H1 (cell line): ENCODE measurements at regions not wholly inside any gene's neighbourhood (a gene's known extent, or its start where the extent isn't known, plus 50 kb on each side); places are given as distances from the start of the nearest gene placed in this dataset.

Experiments
- CTCF ChIA-PET: fragments of 300-600 bp; sonication (Branson Sonifier 250); formaldehyde crosslinking; loops from one replicate; lab custom pipeline; 2021; ENCODE audit not compliant: partially characterized antibody; lab: Charles Lee
- POLR2A ChIA-PET: fragments of 300-600 bp; sonication (Branson Sonifier 250); formaldehyde crosslinking; loops from one replicate; lab custom pipeline; 2021; ENCODE audit warnings: inconsistent platforms; ENCODE audit not compliant: partially characterized antibody; lab: Charles Lee
- DNase-seq, 2 experiments: peaks; one replicate each; pipeline versions ENCODE4 v3.0.0 to v3.0.0-alpha.2; 2010 to 2022; ENCODE audit warnings: low spot score in 2 of 2, low read depth in 1 of 2, mixed read lengths in 1 of 2
- FAIRE-seq: peaks from 2 replicates; lab custom pipeline; 2011; peaks lifted over from hg19 to GRCh38; lab: Jason Lieb, UNC
- H2AFZ ChIP-seq: 2 replicates; pipeline ENCODE4 v1.8.1; 2012; ENCODE audit warnings: low read length, inconsistent platforms
- H2AK5ac ChIP-seq: 2 replicates; pipeline ENCODE4 v1.6.1; 2013; ENCODE audit warnings: low read depth, low read length
- H2BK120ac ChIP-seq: replicated peaks from 2 replicates; pipeline ENCODE3; 2013; ENCODE audit warnings: low read depth, low read length, inconsistent platforms
- H2BK12ac ChIP-seq: 2 replicates; pipeline ENCODE4 v1.6.1; 2013; ENCODE audit warnings: low read depth, low read length
- H2BK15ac ChIP-seq: 2 replicates; pipeline ENCODE4 v1.6.1; 2013; ENCODE audit warnings: low read length
- H2BK20ac ChIP-seq: 2 replicates; pipeline ENCODE4 v1.6.1; 2013; ENCODE audit warnings: low read length
- H2BK5ac ChIP-seq: 2 replicates; pipeline ENCODE4 v1.6.1; 2013; ENCODE audit warnings: low read depth, low read length
- H3K14ac ChIP-seq: 2 replicates; pipeline ENCODE4 v1.6.1; 2013; ENCODE audit warnings: inconsistent platforms; ENCODE audit not compliant: insufficient read length
- H3K18ac ChIP-seq: 2 replicates; pipeline ENCODE4 v1.6.1; 2013; ENCODE audit warnings: low read length; ENCODE audit errors: extremely low read depth
- H3K23ac ChIP-seq: 2 replicates; pipeline ENCODE4 v1.6.1; 2013; ENCODE audit warnings: inconsistent platforms; ENCODE audit not compliant: insufficient read length
- H3K23me2 ChIP-seq: 2 replicates; pipeline ENCODE4 v1.6.1; 2013; ENCODE audit warnings: low read depth, low read length
- H3K27ac ChIP-seq: 2 replicates; pipeline ENCODE4 v1.6.1; 2011; ENCODE audit warnings: low read depth, low read length, inconsistent platforms
- H3K27me3 ChIP-seq, 4 experiments: replicated peaks in 1 of 4; 1 replicate in 1 of 4; 2 replicates in 3 of 4; pipeline versions ENCODE4 v1.6.1 to v1.8.1; 2011 to 2013; ENCODE audit warnings: low read length in 3 of 4, mild to moderate bottlenecking in 3 of 4, inconsistent platforms in 2 of 4, mixed read lengths in 2 of 4, moderate library complexity in 1 of 4; ENCODE audit not compliant: control insufficient read depth in 3 of 4, insufficient read depth in 3 of 4; ENCODE audit errors: extremely low read depth in 1 of 4
- H3K36me3 ChIP-seq, 4 experiments: 2 replicates each; pipeline versions ENCODE4 v1.6.1 to v1.8.1; 2011 to 2013; ENCODE audit warnings: mild to moderate bottlenecking in 4 of 4, low read length in 3 of 4, moderate library complexity in 2 of 4, control low read depth in 1 of 4, inconsistent platforms in 1 of 4; ENCODE audit not compliant: insufficient read depth in 4 of 4, control insufficient read depth in 2 of 4
- H3K4ac ChIP-seq: replicated peaks from 2 replicates; pipeline ENCODE3; 2013; ENCODE audit warnings: low read length, low read depth, mixed read lengths, inconsistent platforms; ENCODE audit not compliant: insufficient read length
- H3K4me1 ChIP-seq, 4 experiments: replicated peaks in 1 of 4; 1 replicate in 1 of 4; 2 replicates in 3 of 4; pipeline versions ENCODE4 v1.6.1 to v1.8.1; 2011 to 2013; ENCODE audit warnings: low read length in 3 of 4, inconsistent platforms in 2 of 4, mixed read lengths in 1 of 4; ENCODE audit not compliant: insufficient read depth in 4 of 4, control insufficient read depth in 3 of 4
- H3K4me2 ChIP-seq, 2 experiments: 2 replicates each; pipeline versions ENCODE4 v1.6.1 to v1.8.1; 2011 to 2013; ENCODE audit warnings: low read depth in 2 of 2, low read length in 2 of 2, control low read depth in 1 of 2, inconsistent platforms in 1 of 2, mild to moderate bottlenecking in 1 of 2; ENCODE audit not compliant: insufficient read depth in 1 of 2
- H3K4me3 ChIP-seq, 4 experiments: fragments of 200-600, 300-600 bp in 1 of 4; sonication (generic), shearing (Covaris generic), sonication (Bioruptor Twin) in 1 of 4; 2 replicates each; pipeline versions ENCODE4 v1.5.1 to v1.8.1; 2011 to 2016; ENCODE audit warnings: low read length in 4 of 4, low read depth in 3 of 4, control low read depth in 2 of 4, inconsistent platforms in 2 of 4, mild to moderate bottlenecking in 2 of 4, mixed read lengths in 1 of 4, moderate library complexity in 1 of 4; ENCODE audit not compliant: insufficient read depth in 2 of 4; ENCODE audit errors: extremely low read depth in 1 of 4
- H3K56ac ChIP-seq: replicated peaks from 2 replicates; pipeline ENCODE3; 2013; ENCODE audit warnings: low read depth, mild to moderate bottlenecking, mixed read lengths, low read length, inconsistent platforms; ENCODE audit not compliant: insufficient read length
- H3K79me1 ChIP-seq: 2 replicates; pipeline ENCODE4 v1.6.1; 2013; ENCODE audit warnings: low read depth, low read length, control low read depth
- H3K79me2 ChIP-seq, 2 experiments: 2 replicates each; pipeline versions ENCODE4 v1.6.1 to v1.8.1; 2012 to 2013; ENCODE audit warnings: low read length in 2 of 2, mild to moderate bottlenecking in 2 of 2, inconsistent platforms in 1 of 2; ENCODE audit not compliant: insufficient read depth in 2 of 2, control insufficient read depth in 1 of 2
- H3K9ac ChIP-seq, 4 experiments: replicated peaks in 1 of 4; 1 replicate in 1 of 4; 2 replicates in 3 of 4; pipeline versions ENCODE4 v1.6.1 to v1.8.1; 2011 to 2013; ENCODE audit warnings: low read depth in 3 of 4, low read length in 3 of 4, control low read depth in 2 of 4, mild to moderate bottlenecking in 2 of 4, moderate library complexity in 2 of 4, inconsistent platforms in 1 of 4; ENCODE audit errors: extremely low read depth in 1 of 4
- H3K9me3 ChIP-seq, 2 experiments: 2 replicates each; pipeline versions ENCODE4 v1.6.1 to v1.8.1; 2012 to 2013; ENCODE audit warnings: mild to moderate bottlenecking in 2 of 2, moderate library complexity in 2 of 2, control low read depth in 1 of 2, inconsistent platforms in 1 of 2, low read depth in 1 of 2, low read length in 1 of 2, mixed read lengths in 1 of 2; ENCODE audit not compliant: insufficient read depth in 2 of 2
- H4K20me1 ChIP-seq, 2 experiments: replicated peaks in 1 of 2; 2 replicates each; pipeline versions ENCODE3 to v1.8.1; 2011 to 2013; ENCODE audit warnings: inconsistent platforms in 2 of 2, low read length in 2 of 2, mild to moderate bottlenecking in 1 of 2; ENCODE audit not compliant: insufficient read depth in 2 of 2, control insufficient read depth in 1 of 2
- H4K5ac ChIP-seq: 2 replicates; pipeline ENCODE4 v1.6.1; 2013; ENCODE audit warnings: low read length, low read depth, mixed read lengths, inconsistent platforms; ENCODE audit not compliant: insufficient read length
- H4K8ac ChIP-seq: 2 replicates; pipeline ENCODE4 v1.8.0; 2013; ENCODE audit warnings: mild to moderate bottlenecking, moderate library complexity, low read length, inconsistent platforms; ENCODE audit not compliant: insufficient read depth; ENCODE audit errors: extremely low read depth
- H4K91ac ChIP-seq: replicated peaks from 2 replicates; pipeline ENCODE3; 2013; ENCODE audit warnings: low read length, mixed read lengths, inconsistent platforms; ENCODE audit not compliant: insufficient read length
- ATF3 ChIP-seq: IDR thresholded peaks from 2 replicates; pipeline ENCODE4 v1.6.1; 2011; ENCODE audit warnings: low read depth, mild to moderate bottlenecking, low read length; ENCODE audit not compliant: insufficient read depth
- BACH1 ChIP-seq: IDR thresholded peaks from 2 replicates; pipeline ENCODE4 v1.6.1; 2012; ENCODE audit warnings: low read length, improper control_type of control experiment
- CBX5 ChIP-seq: fragments of 300-800, 300-1000 bp; sonication (generic); IDR thresholded peaks from 2 replicates; pipeline ENCODE4 v1.7.1; 2016; ENCODE audit warnings: antibody characterized with exemption, low read length, low read depth
- CEBPB ChIP-seq: IDR thresholded peaks from 2 replicates; pipeline ENCODE4 v1.6.1; 2012; ENCODE audit warnings: low read depth, low read length
- CHD1 ChIP-seq: IDR thresholded peaks from 2 replicates; pipeline ENCODE4 v1.6.1; 2012; ENCODE audit warnings: low read depth, low read length, improper control_type of control experiment
- CREB1 ChIP-seq: IDR thresholded peaks from 2 replicates; pipeline ENCODE4 v1.6.1; 2012; ENCODE audit warnings: inconsistent platforms
- EP300 ChIP-seq, 2 experiments: IDR thresholded peaks; 1 replicate in 1 of 2; 2 replicates in 1 of 2; pipeline ENCODE4 v1.6.1; 2011 to 2012; ENCODE audit warnings: low read depth in 2 of 2, low read length in 2 of 2, mild to moderate bottlenecking in 2 of 2, borderline replicate concordance in 1 of 2, inconsistent platforms in 1 of 2, moderate library complexity in 1 of 2
- GTF2F1 ChIP-seq: IDR thresholded peaks from 2 replicates; pipeline ENCODE4 v1.6.1; 2012; ENCODE audit warnings: low read depth, low read length, improper control_type of control experiment, borderline replicate concordance
- JUND ChIP-seq: IDR thresholded peaks from 2 replicates; pipeline ENCODE4 v1.6.1; 2011; ENCODE audit warnings: mild to moderate bottlenecking, improper control_type of control experiment, low read length
- PHF8 ChIP-seq: fragments of 200-600 bp; sonication (generic); conservative IDR thresholded peaks from 2 replicates; pipeline ENCODE4 v1.7.1; 2012; ENCODE audit warnings: low read depth, mild to moderate bottlenecking, inconsistent platforms, low read length, moderate library complexity
- RXRA ChIP-seq: IDR thresholded peaks from 2 replicates; pipeline ENCODE4 v1.6.1; 2011; ENCODE audit warnings: low read depth, mild to moderate bottlenecking, low read length, moderate library complexity; ENCODE audit not compliant: insufficient read depth
- SAP30 ChIP-seq: fragments of 300-600 bp; sonication (generic); IDR thresholded peaks from 2 replicates; pipeline ENCODE4 v1.7.1; 2012; ENCODE audit warnings: low read length, moderate library complexity, mild to moderate bottlenecking, inconsistent platforms; ENCODE audit not compliant: insufficient read depth, insufficient replicate concordance
- SIRT6 ChIP-seq: IDR thresholded peaks from one replicate; pipeline ENCODE4 v1.7.1; 2012; ENCODE audit warnings: low read length, inconsistent platforms
- SUZ12 ChIP-seq: fragments of 200-600 bp; sonication (generic); IDR thresholded peaks from 2 replicates; pipeline ENCODE4 v1.6.1; 2012; ENCODE audit warnings: mild to moderate bottlenecking, inconsistent platforms, low read length, moderate library complexity, mixed read lengths
- TEAD4 ChIP-seq: IDR thresholded peaks from 2 replicates; pipeline ENCODE4 v1.6.1; 2012; ENCODE audit warnings: low read depth, low read length, inconsistent platforms, mixed read lengths
- ZNF274 ChIP-seq: IDR thresholded peaks from 2 replicates; pipeline ENCODE4 v1.7.0; 2012; ENCODE audit warnings: low read length, borderline replicate concordance; ENCODE audit errors: extremely low read depth
- WGBS, 2 experiments: shearing (Covaris generic) in 1 of 2; methylation state at CpG; one replicate each; pipeline versions ENCODE4 v1.1.6 to v1.1.7; 2013 to 2015; ENCODE audit warnings: low lambda C conversion rate in 2 of 2, mixed read lengths in 2 of 2, inconsistent platforms in 1 of 2, low coverage in 1 of 2, missing lambda C conversion rate in 1 of 2; ENCODE audit not compliant: insufficient replicate concordance in 2 of 2, insufficient coverage in 1 of 2, insufficient read length in 1 of 2; ENCODE audit errors: extremely low coverage in 1 of 2, missing lambda C conversion rate in 1 of 2; 5-methylcytosine and 5-hydroxymethylcytosine counted together

- FAIRE-seq (no peak), DNase-seq (no peak)
- no peak overlapping the region for H2BK5ac ChIP-seq
- no peaks in the 10 kb centered on the region for H4K20me1 ChIP-seq
- no peaks in the 10 kb centered on the region for H3K9me3 ChIP-seq
- 81% methylated on average over 2 of the region's 2 CpGs; no CpG with 5 or more reads in 1 of the 2 experiments for WGBS, 2 experiments
- H3K14ac ChIP-seq = no peak overlapping the region
- H3K27me3 ChIP-seq = no peaks in the 10 kb centered on the region
- ChIA-PET CTCF (no interaction called here), POLR2A (no interaction called here)
- H3K9ac ChIP-seq = no peak overlapping the region
- no peak overlapping the region for H3K23ac ChIP-seq
- no peak overlapping the region for H3K4me2 ChIP-seq
- H2BK20ac ChIP-seq = no peak overlapping the region
- no peak overlapping the region for H4K5ac ChIP-seq
- no peak overlapping the region for H2AK5ac ChIP-seq
- no peak overlapping the region for H2AFZ ChIP-seq
- no peaks in the 10 kb centered on the region for H3K79me2 ChIP-seq
- H3K4me1 ChIP-seq = no peaks in the 10 kb centered on the region
- no peak overlapping the region for H2BK15ac ChIP-seq
- no peaks in the 10 kb centered on the region for H3K23me2 ChIP-seq
- no peak overlapping the region for H3K18ac ChIP-seq
- H2BK120ac ChIP-seq = no peak overlapping the region
- H4K91ac ChIP-seq = no peak overlapping the region
- H3K56ac ChIP-seq = no peak overlapping the region
- H2BK12ac ChIP-seq = no peak overlapping the region
- no peak overlapping the region for H3K27ac ChIP-seq
- no peak overlapping the region for H3K4me3 ChIP-seq
- H3K4ac ChIP-seq = no peak overlapping the region
- no peak overlapping the region for H4K8ac ChIP-seq
- H3K36me3 ChIP-seq = no peaks in the 10 kb centered on the region
- H3K79me1 ChIP-seq = no peaks in the 10 kb centered on the region
- TF ChIP-seq SAP30 (no peak), CBX5 (no peak), GTF2F1 (no peak), SIRT6 (no peak), BACH1 (no peak), SUZ12 (no peak), CHD1 (no peak), EP300 (IDR thresholded peaks at IDR 0.05; ENCODE audit: borderline replicate concordance in 1 of 2, low read depth in 2 of 2, low read length in 2 of 2) (no peak), ZNF274 (no peak), CEBPB (no peak), ATF3 (no peak), PHF8 (no peak), CREB1 (no peak), JUND (no peak), TEAD4 (no peak), RXRA (no peak)
These were observed 312.5 kb downstream of the NPR3 start for GRCh38 chr5:33023649-33024048.
